ENCODE measurements at regions not wholly inside any gene's neighbourhood (a gene's known extent, or its start where the extent isn't known, plus 50 kb on each side); places are given as distances from the start of the nearest gene placed in this dataset.

DNA sequence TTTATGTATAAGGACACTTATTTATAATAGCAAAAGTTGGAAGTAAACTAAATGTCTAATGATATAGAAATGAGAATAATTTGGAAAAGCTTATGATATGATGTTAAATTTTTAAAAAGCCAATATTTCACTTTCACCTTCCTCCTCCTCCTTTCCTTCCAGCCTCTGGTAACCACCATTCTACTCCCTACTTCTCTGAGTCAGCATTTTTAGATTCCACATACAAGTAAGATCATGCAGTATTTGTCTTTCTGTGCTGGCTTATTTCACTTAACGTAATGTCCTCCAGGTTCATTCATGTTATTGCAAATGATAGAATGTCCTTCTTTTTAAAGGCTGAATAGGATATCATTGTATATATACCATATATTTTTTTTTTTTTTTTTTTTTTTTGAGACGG, 180.2 kb downstream of the RNF144B start:
- TF ChIP-seq, protein P1, sequence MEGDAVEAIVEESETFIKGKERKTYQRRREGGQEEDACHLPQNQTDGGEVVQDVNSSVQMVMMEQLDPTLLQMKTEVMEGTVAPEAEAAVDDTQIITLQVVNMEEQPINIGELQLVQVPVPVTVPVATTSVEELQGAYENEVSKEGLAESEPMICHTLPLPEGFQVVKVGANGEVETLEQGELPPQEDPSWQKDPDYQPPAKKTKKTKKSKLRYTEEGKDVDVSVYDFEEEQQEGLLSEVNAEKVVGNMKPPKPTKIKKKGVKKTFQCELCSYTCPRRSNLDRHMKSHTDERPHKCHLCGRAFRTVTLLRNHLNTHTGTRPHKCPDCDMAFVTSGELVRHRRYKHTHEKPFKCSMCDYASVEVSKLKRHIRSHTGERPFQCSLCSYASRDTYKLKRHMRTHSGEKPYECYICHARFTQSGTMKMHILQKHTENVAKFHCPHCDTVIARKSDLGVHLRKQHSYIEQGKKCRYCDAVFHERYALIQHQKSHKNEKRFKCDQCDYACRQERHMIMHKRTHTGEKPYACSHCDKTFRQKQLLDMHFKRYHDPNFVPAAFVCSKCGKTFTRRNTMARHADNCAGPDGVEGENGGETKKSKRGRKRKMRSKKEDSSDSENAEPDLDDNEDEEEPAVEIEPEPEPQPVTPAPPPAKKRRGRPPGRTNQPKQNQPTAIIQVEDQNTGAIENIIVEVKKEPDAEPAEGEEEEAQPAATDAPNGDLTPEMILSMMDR (IDR thresholded peaks at IDR 0.05; ENCODE audit: insufficient read depth, low read length, poor library complexity, severe bottlenecking): no peak
- no peak for TF ChIP-seq EZH2phosphoT487 (conservative IDR thresholded peaks at IDR 0.05; ENCODE audit: low read length)
- no peaks in the 10 kb centered on the region for H3K9me3 ChIP-seq (ENCODE audit: insufficient read depth, low read length)
- no peak overlapping the region for H3K9ac ChIP-seq (ENCODE audit: low read length)
- no peaks in the 10 kb centered on the region for H3K79me2 ChIP-seq (ENCODE audit: insufficient read depth, low read length)
- H3F3A ChIP-seq (ENCODE audit: insufficient read depth): no peaks in the 10 kb centered on the region
- 0 out of 2 replicates have a peak, but pooled peaks cover 3% of the 10 kb centered on the region for H3K36me3 ChIP-seq (ENCODE audit: low read length)
- no peak overlapping the region for H3K4me2 ChIP-seq (ENCODE audit: low read depth, low read length, poor library complexity, severe bottlenecking)
- no peak overlapping the region for H2AFZ ChIP-seq (ENCODE audit: low read depth, low read length, severe bottlenecking)
- H3K27me3 ChIP-seq (ENCODE audit: low read length): no peaks in the 10 kb centered on the region; the same call in 1 of the 2 replicates
- no peak overlapping the region for H3K27ac ChIP-seq (ENCODE audit: low read depth, low read length)
- H3K9me2 ChIP-seq (replicated peaks; ENCODE audit: insufficient read depth, low read length): no peaks in the 10 kb centered on the region
- H3K4me3 ChIP-seq (ENCODE audit: insufficient read depth, low read length, poor library complexity, severe bottlenecking): no peak overlapping the region
- H4K20me1 ChIP-seq (ENCODE audit: low read depth, low read length): no peaks in the 10 kb centered on the region

DNA sequence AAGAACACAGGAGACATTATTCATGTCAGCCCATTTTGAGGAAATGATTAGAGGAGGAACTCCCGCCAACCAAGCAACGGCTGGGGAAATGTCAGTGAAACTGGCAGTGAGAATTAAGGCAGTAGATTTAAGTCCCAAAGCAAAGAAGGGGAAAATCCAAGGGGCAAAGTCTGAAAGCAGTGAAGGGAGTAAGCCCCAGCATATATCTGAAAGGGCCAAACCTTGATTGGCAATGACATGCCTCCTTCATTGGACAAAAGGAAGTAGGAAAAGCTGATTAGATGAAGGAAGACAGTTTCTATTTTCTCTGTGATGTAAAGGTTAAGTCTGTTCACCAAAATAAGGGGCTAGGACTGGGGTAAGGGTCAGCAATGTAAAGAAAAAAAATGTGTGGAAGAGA, 190.3 kb downstream of the RNF144B start:
- H3K36me3 ChIP-seq (ENCODE audit: low read length): no peaks in the 10 kb centered on the region
- TF ChIP-seq, protein P1 (IDR thresholded peaks at IDR 0.05; ENCODE audit: insufficient read depth, low read length, poor library complexity, severe bottlenecking): no peak
- no peak for TF ChIP-seq EZH2phosphoT487 (conservative IDR thresholded peaks at IDR 0.05; ENCODE audit: low read length)
- H3K79me2 ChIP-seq (ENCODE audit: insufficient read depth, low read length): no peaks in the 10 kb centered on the region
- H3K9me2 ChIP-seq (replicated peaks; ENCODE audit: insufficient read depth, low read length): no peaks in the 10 kb centered on the region
- H3K27ac ChIP-seq (ENCODE audit: low read depth, low read length): no peak overlapping the region
- no peaks in the 10 kb centered on the region for H4K20me1 ChIP-seq (ENCODE audit: low read depth, low read length)
- H3K9me3 ChIP-seq (ENCODE audit: insufficient read depth, low read length): no peaks in the 10 kb centered on the region
- H3K4me2 ChIP-seq (ENCODE audit: low read depth, low read length, poor library complexity, severe bottlenecking): no peak overlapping the region
- H3K4me3 ChIP-seq (ENCODE audit: insufficient read depth, low read length, poor library complexity, severe bottlenecking): no peak overlapping the region
- H3K9ac ChIP-seq (ENCODE audit: low read length): no peak overlapping the region
- no peaks in the 10 kb centered on the region for H3F3A ChIP-seq (ENCODE audit: insufficient read depth)
- no peaks in the 10 kb centered on the region; the same call in 1 of the 2 replicates for H3K27me3 ChIP-seq (ENCODE audit: low read length)
- H2AFZ ChIP-seq (ENCODE audit: low read depth, low read length, severe bottlenecking): no peak overlapping the region

DNA sequence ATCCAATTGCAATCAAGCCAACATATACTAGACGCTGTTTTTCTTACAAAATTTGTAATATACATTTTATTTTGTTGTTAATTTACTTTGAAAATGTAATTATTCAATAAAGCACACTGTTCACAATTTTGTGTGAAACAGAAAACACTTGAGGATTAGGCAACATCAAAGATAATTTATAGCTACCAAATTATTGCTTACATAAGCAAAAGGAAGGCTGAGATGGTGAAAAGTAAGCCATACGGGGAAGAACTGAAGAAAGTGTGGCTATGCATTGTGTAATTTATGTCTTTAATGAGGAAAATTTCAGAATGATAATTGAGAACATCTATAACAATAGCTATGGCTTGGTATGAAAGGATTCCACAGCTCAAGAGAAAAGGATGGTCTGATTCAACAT, 192.0 kb downstream of the RNF144B start:
- no peak overlapping the region for H3K27ac ChIP-seq (ENCODE audit: low read depth, low read length)
- H3K4me3 ChIP-seq (ENCODE audit: insufficient read depth, low read length, poor library complexity, severe bottlenecking): no peak overlapping the region
- H3F3A ChIP-seq (ENCODE audit: insufficient read depth): no peaks in the 10 kb centered on the region
- H3K9me2 ChIP-seq (replicated peaks; ENCODE audit: insufficient read depth, low read length): no peaks in the 10 kb centered on the region
- no peaks in the 10 kb centered on the region for H3K27me3 ChIP-seq (ENCODE audit: low read length)
- H2AFZ ChIP-seq (ENCODE audit: low read depth, low read length, severe bottlenecking): no peak overlapping the region
- no peak overlapping the region for H3K4me2 ChIP-seq (ENCODE audit: low read depth, low read length, poor library complexity, severe bottlenecking)
- no peaks in the 10 kb centered on the region for H3K79me2 ChIP-seq (ENCODE audit: insufficient read depth, low read length)
- H3K9me3 ChIP-seq (ENCODE audit: insufficient read depth, low read length): no peaks in the 10 kb centered on the region
- no peak overlapping the region for H3K9ac ChIP-seq (ENCODE audit: low read length)
- no peaks in the 10 kb centered on the region for H4K20me1 ChIP-seq (ENCODE audit: low read depth, low read length)
- no peak for TF ChIP-seq EZH2phosphoT487 (conservative IDR thresholded peaks at IDR 0.05; ENCODE audit: low read length)
- TF ChIP-seq, protein P1 (IDR thresholded peaks at IDR 0.05; ENCODE audit: insufficient read depth, low read length, poor library complexity, severe bottlenecking): no peak
- no peaks in the 10 kb centered on the region for H3K36me3 ChIP-seq (ENCODE audit: low read length)
